K562 (cell line): ENCODE measurements at regions not wholly inside any gene's neighbourhood (a gene's known extent, or its start where the extent isn't known, plus 50 kb on each side); places are given as distances from the start of the nearest gene placed in this dataset.
A peak's percentile ranks its signal among the peaks of the same experiment; 100 is the strongest.

Experiments
- CEBPZ ChIP-seq: fragments of 150-350 bp; IDR thresholded peaks from 2 replicates; pipeline ENCODE4 v1.6.1; 2014; ENCODE audit warnings: low read depth, mild to moderate bottlenecking, low read length, borderline replicate concordance
- KDM4B ChIP-seq, 2 experiments: fragments of 450-650 bp in 1 of 2; sonication (generic) in 1 of 2; IDR thresholded peaks; 2 replicates each; pipeline ENCODE4 v1.6.1; 2016 to 2017; ENCODE audit warnings: borderline replicate concordance in 2 of 2, antibody characterized with exemption in 1 of 2, low read depth in 1 of 2, mild to moderate bottlenecking in 1 of 2
- POLR2H ChIP-seq: IDR thresholded peaks from 2 replicates; pipeline ENCODE4 v1.6.1; 2016; ENCODE audit warnings: missing genetic modification characterization, low read depth, mild to moderate bottlenecking, control low read depth, missing compliant biosample characterization, moderate library complexity
- TF ChIP-seq, protein P1 (sequence below): fragments of 450-650 bp; IDR thresholded peaks from 2 replicates; pipeline ENCODE4 v1.6.1; 2016; ENCODE audit warnings: mild to moderate bottlenecking, moderate library complexity
- TF ChIP-seq, protein P2 (sequence below): sonication (generic); formaldehyde crosslinking; IDR thresholded peaks from 2 replicates; pipeline ENCODE4 v1.4.0; 2020; ENCODE audit warnings: mild to moderate bottlenecking, missing genetic modification reagents
- TF ChIP-seq, protein P3 (sequence below): sonication (generic); formaldehyde crosslinking; IDR thresholded peaks from 2 replicates; pipeline ENCODE4 v1.8.1; 2022; ENCODE audit warnings: missing genetic modification reagents

DNA sequence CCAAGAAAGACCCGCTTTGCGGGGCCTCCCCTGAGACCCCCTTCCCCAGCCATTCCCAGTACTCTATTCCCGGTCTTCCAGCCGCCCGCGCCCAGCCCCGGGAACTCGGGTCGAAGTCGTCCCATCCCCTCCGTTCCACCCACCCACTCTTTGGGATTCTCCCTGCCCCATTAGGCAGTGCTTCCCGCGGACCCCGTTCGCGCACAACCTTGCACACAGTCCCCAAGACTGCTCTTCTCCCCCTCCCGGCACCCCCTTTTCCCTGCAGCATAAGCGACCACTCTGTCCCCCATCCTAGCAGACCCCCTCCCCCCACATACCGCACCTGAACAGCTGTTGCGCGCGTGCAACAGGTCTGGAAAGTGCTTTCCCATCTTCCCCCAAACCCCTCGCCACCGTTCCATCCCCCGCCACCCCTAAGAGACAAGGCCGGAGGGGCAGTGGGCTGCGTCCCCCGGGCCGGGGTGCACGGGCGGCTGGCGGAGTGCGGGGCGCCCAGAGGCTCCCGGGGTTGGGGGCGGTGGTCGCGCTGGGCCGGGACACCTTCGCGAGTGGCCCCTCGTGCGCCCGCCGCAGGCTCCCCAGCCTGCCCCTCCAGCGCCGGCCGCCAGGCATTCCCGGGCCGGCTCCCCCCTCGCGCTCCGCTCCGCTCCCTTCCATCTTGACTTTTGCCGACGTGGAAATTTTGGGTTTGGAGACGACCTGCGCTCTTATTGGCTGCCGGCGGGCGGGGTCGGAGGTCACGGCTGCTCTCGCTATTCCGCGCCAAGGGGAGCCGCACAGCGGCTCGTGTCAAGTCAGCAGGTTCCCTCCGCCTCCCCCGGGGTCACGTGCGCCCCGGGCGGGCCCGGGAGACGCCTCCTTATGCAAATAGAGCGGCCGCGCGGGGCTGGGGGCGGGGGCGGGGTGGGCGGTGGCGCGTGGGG lies 201.2 kb upstream of the NFE2L3 start (continued):
- TF ChIP-seq, protein P1, sequence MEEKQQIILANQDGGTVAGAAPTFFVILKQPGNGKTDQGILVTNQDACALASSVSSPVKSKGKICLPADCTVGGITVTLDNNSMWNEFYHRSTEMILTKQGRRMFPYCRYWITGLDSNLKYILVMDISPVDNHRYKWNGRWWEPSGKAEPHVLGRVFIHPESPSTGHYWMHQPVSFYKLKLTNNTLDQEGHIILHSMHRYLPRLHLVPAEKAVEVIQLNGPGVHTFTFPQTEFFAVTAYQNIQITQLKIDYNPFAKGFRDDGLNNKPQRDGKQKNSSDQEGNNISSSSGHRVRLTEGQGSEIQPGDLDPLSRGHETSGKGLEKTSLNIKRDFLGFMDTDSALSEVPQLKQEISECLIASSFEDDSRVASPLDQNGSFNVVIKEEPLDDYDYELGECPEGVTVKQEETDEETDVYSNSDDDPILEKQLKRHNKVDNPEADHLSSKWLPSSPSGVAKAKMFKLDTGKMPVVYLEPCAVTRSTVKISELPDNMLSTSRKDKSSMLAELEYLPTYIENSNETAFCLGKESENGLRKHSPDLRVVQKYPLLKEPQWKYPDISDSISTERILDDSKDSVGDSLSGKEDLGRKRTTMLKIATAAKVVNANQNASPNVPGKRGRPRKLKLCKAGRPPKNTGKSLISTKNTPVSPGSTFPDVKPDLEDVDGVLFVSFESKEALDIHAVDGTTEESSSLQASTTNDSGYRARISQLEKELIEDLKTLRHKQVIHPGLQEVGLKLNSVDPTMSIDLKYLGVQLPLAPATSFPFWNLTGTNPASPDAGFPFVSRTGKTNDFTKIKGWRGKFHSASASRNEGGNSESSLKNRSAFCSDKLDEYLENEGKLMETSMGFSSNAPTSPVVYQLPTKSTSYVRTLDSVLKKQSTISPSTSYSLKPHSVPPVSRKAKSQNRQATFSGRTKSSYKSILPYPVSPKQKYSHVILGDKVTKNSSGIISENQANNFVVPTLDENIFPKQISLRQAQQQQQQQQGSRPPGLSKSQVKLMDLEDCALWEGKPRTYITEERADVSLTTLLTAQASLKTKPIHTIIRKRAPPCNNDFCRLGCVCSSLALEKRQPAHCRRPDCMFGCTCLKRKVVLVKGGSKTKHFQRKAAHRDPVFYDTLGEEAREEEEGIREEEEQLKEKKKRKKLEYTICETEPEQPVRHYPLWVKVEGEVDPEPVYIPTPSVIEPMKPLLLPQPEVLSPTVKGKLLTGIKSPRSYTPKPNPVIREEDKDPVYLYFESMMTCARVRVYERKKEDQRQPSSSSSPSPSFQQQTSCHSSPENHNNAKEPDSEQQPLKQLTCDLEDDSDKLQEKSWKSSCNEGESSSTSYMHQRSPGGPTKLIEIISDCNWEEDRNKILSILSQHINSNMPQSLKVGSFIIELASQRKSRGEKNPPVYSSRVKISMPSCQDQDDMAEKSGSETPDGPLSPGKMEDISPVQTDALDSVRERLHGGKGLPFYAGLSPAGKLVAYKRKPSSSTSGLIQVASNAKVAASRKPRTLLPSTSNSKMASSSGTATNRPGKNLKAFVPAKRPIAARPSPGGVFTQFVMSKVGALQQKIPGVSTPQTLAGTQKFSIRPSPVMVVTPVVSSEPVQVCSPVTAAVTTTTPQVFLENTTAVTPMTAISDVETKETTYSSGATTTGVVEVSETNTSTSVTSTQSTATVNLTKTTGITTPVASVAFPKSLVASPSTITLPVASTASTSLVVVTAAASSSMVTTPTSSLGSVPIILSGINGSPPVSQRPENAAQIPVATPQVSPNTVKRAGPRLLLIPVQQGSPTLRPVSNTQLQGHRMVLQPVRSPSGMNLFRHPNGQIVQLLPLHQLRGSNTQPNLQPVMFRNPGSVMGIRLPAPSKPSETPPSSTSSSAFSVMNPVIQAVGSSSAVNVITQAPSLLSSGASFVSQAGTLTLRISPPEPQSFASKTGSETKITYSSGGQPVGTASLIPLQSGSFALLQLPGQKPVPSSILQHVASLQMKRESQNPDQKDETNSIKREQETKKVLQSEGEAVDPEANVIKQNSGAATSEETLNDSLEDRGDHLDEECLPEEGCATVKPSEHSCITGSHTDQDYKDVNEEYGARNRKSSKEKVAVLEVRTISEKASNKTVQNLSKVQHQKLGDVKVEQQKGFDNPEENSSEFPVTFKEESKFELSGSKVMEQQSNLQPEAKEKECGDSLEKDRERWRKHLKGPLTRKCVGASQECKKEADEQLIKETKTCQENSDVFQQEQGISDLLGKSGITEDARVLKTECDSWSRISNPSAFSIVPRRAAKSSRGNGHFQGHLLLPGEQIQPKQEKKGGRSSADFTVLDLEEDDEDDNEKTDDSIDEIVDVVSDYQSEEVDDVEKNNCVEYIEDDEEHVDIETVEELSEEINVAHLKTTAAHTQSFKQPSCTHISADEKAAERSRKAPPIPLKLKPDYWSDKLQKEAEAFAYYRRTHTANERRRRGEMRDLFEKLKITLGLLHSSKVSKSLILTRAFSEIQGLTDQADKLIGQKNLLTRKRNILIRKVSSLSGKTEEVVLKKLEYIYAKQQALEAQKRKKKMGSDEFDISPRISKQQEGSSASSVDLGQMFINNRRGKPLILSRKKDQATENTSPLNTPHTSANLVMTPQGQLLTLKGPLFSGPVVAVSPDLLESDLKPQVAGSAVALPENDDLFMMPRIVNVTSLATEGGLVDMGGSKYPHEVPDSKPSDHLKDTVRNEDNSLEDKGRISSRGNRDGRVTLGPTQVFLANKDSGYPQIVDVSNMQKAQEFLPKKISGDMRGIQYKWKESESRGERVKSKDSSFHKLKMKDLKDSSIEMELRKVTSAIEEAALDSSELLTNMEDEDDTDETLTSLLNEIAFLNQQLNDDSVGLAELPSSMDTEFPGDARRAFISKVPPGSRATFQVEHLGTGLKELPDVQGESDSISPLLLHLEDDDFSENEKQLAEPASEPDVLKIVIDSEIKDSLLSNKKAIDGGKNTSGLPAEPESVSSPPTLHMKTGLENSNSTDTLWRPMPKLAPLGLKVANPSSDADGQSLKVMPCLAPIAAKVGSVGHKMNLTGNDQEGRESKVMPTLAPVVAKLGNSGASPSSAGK: peak; percentile 63
- TF ChIP-seq POLR2H (tag): peak; percentile 2; the same call in 1 of the 2 replicates
- no peak for TF ChIP-seq CEBPZ
- TF ChIP-seq, protein P2, sequence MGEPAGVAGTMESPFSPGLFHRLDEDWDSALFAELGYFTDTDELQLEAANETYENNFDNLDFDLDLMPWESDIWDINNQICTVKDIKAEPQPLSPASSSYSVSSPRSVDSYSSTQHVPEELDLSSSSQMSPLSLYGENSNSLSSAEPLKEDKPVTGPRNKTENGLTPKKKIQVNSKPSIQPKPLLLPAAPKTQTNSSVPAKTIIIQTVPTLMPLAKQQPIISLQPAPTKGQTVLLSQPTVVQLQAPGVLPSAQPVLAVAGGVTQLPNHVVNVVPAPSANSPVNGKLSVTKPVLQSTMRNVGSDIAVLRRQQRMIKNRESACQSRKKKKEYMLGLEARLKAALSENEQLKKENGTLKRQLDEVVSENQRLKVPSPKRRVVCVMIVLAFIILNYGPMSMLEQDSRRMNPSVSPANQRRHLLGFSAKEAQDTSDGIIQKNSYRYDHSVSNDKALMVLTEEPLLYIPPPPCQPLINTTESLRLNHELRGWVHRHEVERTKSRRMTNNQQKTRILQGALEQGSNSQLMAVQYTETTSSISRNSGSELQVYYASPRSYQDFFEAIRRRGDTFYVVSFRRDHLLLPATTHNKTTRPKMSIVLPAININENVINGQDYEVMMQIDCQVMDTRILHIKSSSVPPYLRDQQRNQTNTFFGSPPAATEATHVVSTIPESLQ (CRISPR knock-in tag): no peak
- TF ChIP-seq KDM4B (IDR thresholded peaks at IDR 0.05; ENCODE audit: borderline replicate concordance in 2 of 2, low read depth in 1 of 2): no peak
- TF ChIP-seq, protein P3, sequence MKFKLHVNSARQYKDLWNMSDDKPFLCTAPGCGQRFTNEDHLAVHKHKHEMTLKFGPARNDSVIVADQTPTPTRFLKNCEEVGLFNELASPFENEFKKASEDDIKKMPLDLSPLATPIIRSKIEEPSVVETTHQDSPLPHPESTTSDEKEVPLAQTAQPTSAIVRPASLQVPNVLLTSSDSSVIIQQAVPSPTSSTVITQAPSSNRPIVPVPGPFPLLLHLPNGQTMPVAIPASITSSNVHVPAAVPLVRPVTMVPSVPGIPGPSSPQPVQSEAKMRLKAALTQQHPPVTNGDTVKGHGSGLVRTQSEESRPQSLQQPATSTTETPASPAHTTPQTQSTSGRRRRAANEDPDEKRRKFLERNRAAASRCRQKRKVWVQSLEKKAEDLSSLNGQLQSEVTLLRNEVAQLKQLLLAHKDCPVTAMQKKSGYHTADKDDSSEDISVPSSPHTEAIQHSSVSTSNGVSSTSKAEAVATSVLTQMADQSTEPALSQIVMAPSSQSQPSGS: no peak
